Activated T-helper 1 cell treated with anti-CD3 and anti-CD28 coated beads, Interleukin-12 subunit alpha, Interleukin-12 subunit beta, Interleukin-2, Interleukin-4 antibody, amounts not matched to agents 30 ng/mL and 10 ng/mL and 1 ng/mL, durations not matched to agents 14 hours and 24 hours and 36 hours (primary cell): ENCODE measurements at regions not wholly inside any gene's neighbourhood (a gene's known extent, or its start where the extent isn't known, plus 50 kb on each side); places are given as distances from the start of the nearest gene placed in this dataset.

Experiments
- DNase-seq: peaks from one replicate; pipeline ENCODE4 v3.0.0; 2021; ENCODE audit warnings: low spot score
- H3K27ac Mint-ChIP-seq: one replicate; pipeline ENCODE4 v1.8.0; 2021; ENCODE audit warnings: mild to moderate bottlenecking, mixed read lengths
- H3K27me3 Mint-ChIP-seq: one replicate; pipeline ENCODE4 v1.8.0; 2022; ENCODE audit warnings: mild to moderate bottlenecking, moderate library complexity, mixed read lengths; ENCODE audit not compliant: insufficient read depth
- H3K36me3 Mint-ChIP-seq: one replicate; pipeline ENCODE4 v1.8.0; 2021; ENCODE audit warnings: low read depth, mixed read lengths
- H3K4me1 Mint-ChIP-seq: one replicate; pipeline ENCODE4 v1.8.0; 2021; ENCODE audit warnings: low read depth, mixed read lengths
- H3K4me3 Mint-ChIP-seq: one replicate; pipeline ENCODE4 v1.8.0; 2021; ENCODE audit warnings: mild to moderate bottlenecking, moderate library complexity, mixed read lengths
- H3K9me3 Mint-ChIP-seq: one replicate; pipeline ENCODE4 v1.8.0; 2021; ENCODE audit warnings: mixed read lengths
- intact Hi-C: fragments of 100-400 bp; cut with micrococcal nuclease; formaldehyde crosslinking; loops from one replicate; pipeline ENCODE4 v1.15.1; 2024

- Mint-ChIP-seq H3K36me3 (no peaks in the 10 kb centered on the region), H3K9me3 (no peaks in the 10 kb centered on the region), H3K4me3 (no peak overlapping the region), H3K4me1 (peaks cover 17% of the 10 kb centered on the region), H3K27ac (no peak overlapping the region), H3K27me3 (peaks cover 16% of the 10 kb centered on the region)
- intact Hi-C loops, result no loop called here
- DNase-seq, result no peak
These were observed 84.8 kb upstream of the TBC1D3K start for GRCh38 chr17:37839196-37839978.

- Mint-ChIP-seq H3K27ac (no peak overlapping the region), H3K36me3 (no peaks in the 10 kb centered on the region), H3K27me3 (peaks cover 17% of the 10 kb centered on the region), H3K4me1 (peaks cover 25% of the 10 kb centered on the region), H3K4me3 (no peak overlapping the region), H3K9me3 (no peaks in the 10 kb centered on the region)
- intact Hi-C loops, result no loop called here
- no peak for DNase-seq
These were observed 85.9 kb upstream of the TBC1D3K start for GRCh38 chr17:37838276-37838675.

GRCh38 chr17:37836593-37836992 lies 87.6 kb upstream of the TBC1D3K start:
- H3K4me1 Mint-ChIP-seq, result peaks cover 38% of the 10 kb centered on the region
- intact Hi-C loops, result no loop called here
- H3K4me3 Mint-ChIP-seq, result no peak overlapping the region
- peaks cover 16% of the 10 kb centered on the region for H3K27me3 Mint-ChIP-seq
- H3K27ac Mint-ChIP-seq, result no peak overlapping the region
- H3K36me3 Mint-ChIP-seq, result no peaks in the 10 kb centered on the region
- no peaks in the 10 kb centered on the region for H3K9me3 Mint-ChIP-seq
- no peak for DNase-seq

- H3K27ac Mint-ChIP-seq, result peak overlapping the region; percentile 4
- peaks cover 44% of the 10 kb centered on the region for H3K4me1 Mint-ChIP-seq
- H3K27me3 Mint-ChIP-seq, result peaks cover 10% of the 10 kb centered on the region
- H3K9me3 Mint-ChIP-seq, result no peaks in the 10 kb centered on the region
- intact Hi-C loops, result no loop called here
- no peaks in the 10 kb centered on the region for H3K36me3 Mint-ChIP-seq
- no peak overlapping the region for H3K4me3 Mint-ChIP-seq
- no peak for DNase-seq
These were observed 89.3 kb upstream of the HNF1B start for GRCh38 chr17:37834168-37834567.

GRCh38 chr17:37833237-37833859 lies 88.5 kb upstream of the HNF1B start:
- Mint-ChIP-seq H3K4me3 (peak overlapping the region; percentile 56), H3K9me3 (no peaks in the 10 kb centered on the region), H3K27ac (peak overlapping the region; percentile 86), H3K4me1 (peaks cover 53% of the 10 kb centered on the region), H3K27me3 (peaks cover 9% of the 10 kb centered on the region), H3K36me3 (no peaks in the 10 kb centered on the region)
- intact Hi-C loops, result no loop called here
- peak; percentile 35 for DNase-seq

GRCh38 chr17:37831986-37832385 lies 87.1 kb upstream of the HNF1B start:
- H3K4me3 Mint-ChIP-seq, result no peak overlapping the region
- H3K27ac Mint-ChIP-seq, result no peak overlapping the region
- no peaks in the 10 kb centered on the region for H3K9me3 Mint-ChIP-seq
- H3K4me1 Mint-ChIP-seq, result peaks cover 59% of the 10 kb centered on the region
- peaks cover 4% of the 10 kb centered on the region for H3K27me3 Mint-ChIP-seq
- H3K36me3 Mint-ChIP-seq, result no peaks in the 10 kb centered on the region
- DNase-seq, result no peak
- intact Hi-C loops, result no loop called here

GRCh38 chr17:37831492-37831891 lies 86.6 kb upstream of the HNF1B start:
- Mint-ChIP-seq H3K9me3 (no peaks in the 10 kb centered on the region), H3K27ac (no peak overlapping the region), H3K4me1 (peaks cover 59% of the 10 kb centered on the region), H3K4me3 (no peak overlapping the region), H3K36me3 (no peaks in the 10 kb centered on the region), H3K27me3 (peaks cover 4% of the 10 kb centered on the region)
- intact Hi-C loops, result no loop called here
- no peak for DNase-seq

- H3K27me3 Mint-ChIP-seq, result peaks cover 6% of the 10 kb centered on the region
- no peak for DNase-seq
- H3K36me3 Mint-ChIP-seq, result no peaks in the 10 kb centered on the region
- intact Hi-C loops, result no loop called here
- no peak overlapping the region for H3K27ac Mint-ChIP-seq
- H3K4me3 Mint-ChIP-seq, result no peak overlapping the region
- H3K4me1 Mint-ChIP-seq, result peaks cover 61% of the 10 kb centered on the region
- no peaks in the 10 kb centered on the region for H3K9me3 Mint-ChIP-seq
These were observed 85.5 kb upstream of the HNF1B start for GRCh38 chr17:37830151-37830993.

GRCh38 chr17:37829592-37830123 lies 84.8 kb upstream of the HNF1B start:
- Mint-ChIP-seq H3K4me3 (no peak overlapping the region), H3K27me3 (peaks cover 6% of the 10 kb centered on the region), H3K9me3 (no peaks in the 10 kb centered on the region), H3K27ac (no peak overlapping the region), H3K36me3 (no peaks in the 10 kb centered on the region), H3K4me1 (peaks cover 54% of the 10 kb centered on the region)
- intact Hi-C loops, result loop anchor here (5.0 kb wide), 1 partner anchor 57 kb away; no protein-coding TSS in a partner anchor
- no peak for DNase-seq

- Mint-ChIP-seq H3K27me3 (peaks cover 6% of the 10 kb centered on the region), H3K36me3 (no peaks in the 10 kb centered on the region), H3K27ac (peak overlapping the region; percentile 77), H3K4me3 (peak overlapping the region; percentile 10), H3K9me3 (no peaks in the 10 kb centered on the region), H3K4me1 (peaks cover 44% of the 10 kb centered on the region)
- intact Hi-C loops, result loop anchor here (1.0 to 5.0 kb wide), 2 partner anchors 21 to 56 kb away; no protein-coding TSS in a partner anchor
- DNase-seq, result no peak
These were observed 83.8 kb upstream of the HNF1B start for GRCh38 chr17:37828651-37829124.

- peaks cover 38% of the 10 kb centered on the region for H3K4me1 Mint-ChIP-seq
- intact Hi-C loops, result loop anchor here (1.0 to 5.0 kb wide), 2 partner anchors 21 to 56 kb away; no protein-coding TSS in a partner anchor
- no peaks in the 10 kb centered on the region for H3K9me3 Mint-ChIP-seq
- H3K36me3 Mint-ChIP-seq, result no peaks in the 10 kb centered on the region
- peaks cover 2% of the 10 kb centered on the region for H3K27me3 Mint-ChIP-seq
- H3K27ac Mint-ChIP-seq, result peak overlapping the region; percentile 77
- DNase-seq, result no peak
- H3K4me3 Mint-ChIP-seq, result peak overlapping the region; percentile 10
These were observed 83.2 kb upstream of the HNF1B start for GRCh38 chr17:37827905-37828650.
